ENCODE measurements at regions not wholly inside any gene's neighbourhood (a gene's known extent, or its start where the extent isn't known, plus 50 kb on each side); places are given as distances from the start of the nearest gene placed in this dataset.
A peak's percentile ranks its signal among the peaks of the same experiment; 100 is the strongest.
"Not testable (repeated sequence)": the region's sequence is repeated elsewhere in the genome, so short reads cannot be mapped to it uniquely, and the experiment has no call there.

- DNase-seq (ENCODE audit: low spot score) = no peak
- H3K4me3 ChIP-seq = no peak overlapping the region
- H3K36me3 ChIP-seq = no peaks in the 10 kb centered on the region
- peaks cover 0 to 26% of the 10 kb centered on the region in 2 donors for H3K4me1 ChIP-seq
- H3K27me3 ChIP-seq = no peaks in the 10 kb centered on the region
- TF ChIP-seq CTCF (IDR thresholded peaks at IDR 0.05) = no peak
- peak overlapping the region; percentile 4 to 5 for H3K27ac ChIP-seq
- H3K9me3 ChIP-seq = no peaks in the 10 kb centered on the region
These were observed 219.6 kb upstream of the RBBP8 start for GRCh38 chr18:22713511-22713910.

GRCh38 chr18:22717536-22717935, 215.6 kb upstream of the RBBP8 start:
- H3K4me3 ChIP-seq; H3K36me3 ChIP-seq; H3K27ac ChIP-seq; H3K9me3 ChIP-seq; DNase-seq (ENCODE audit: low spot score); H3K27me3 ChIP-seq: not testable (repeated sequence)
- H3K4me1 ChIP-seq = peaks cover 0 to 13% of the 10 kb centered on the region in 2 donors

- H3K4me3 ChIP-seq = no peak overlapping the region
- DNase-seq (ENCODE audit: low spot score) = no peak
- H3K27ac ChIP-seq = no peak overlapping the region
- no peaks in the 10 kb centered on the region for H3K36me3 ChIP-seq
- no peak for TF ChIP-seq CTCF (IDR thresholded peaks at IDR 0.05)
- H3K9me3 ChIP-seq = no peaks in the 10 kb centered on the region
- no peaks in the 10 kb centered on the region for H3K4me1 ChIP-seq
- no peaks in the 10 kb centered on the region for H3K27me3 ChIP-seq
These were observed 209.9 kb upstream of the RBBP8 start for GRCh38 chr18:22723221-22723620.

- Histone ChIP-seq H3K27me3 (no peaks in the 10 kb centered on the region), H3K27ac (no peak overlapping the region), H3K9me3 (no peaks in the 10 kb centered on the region), H3K36me3 (no peaks in the 10 kb centered on the region), H3K4me1 (no peaks in the 10 kb centered on the region), H3K4me3 (no peak overlapping the region)
- TF ChIP-seq CTCF (IDR thresholded peaks at IDR 0.05) = no peak
- DNase-seq (ENCODE audit: low spot score) = no peak
These were observed 209.4 kb upstream of the RBBP8 start for GRCh38 chr18:22723773-22724172.

GRCh38 chr18:22726469-22726868, 206.7 kb upstream of the RBBP8 start:
- no peak overlapping the region for H3K4me3 ChIP-seq

GRCh38 chr18:22728016-22728415, 205.1 kb upstream of the RBBP8 start:
- no peak for TF ChIP-seq CTCF (IDR thresholded peaks at IDR 0.05)

More at GRCh38 chr18:22726469-22726868, 206.7 kb upstream of the RBBP8 start:
- no peaks in the 10 kb centered on the region for H3K9me3 ChIP-seq
- no peak for TF ChIP-seq CTCF (IDR thresholded peaks at IDR 0.05)
- no peak overlapping the region for H3K27ac ChIP-seq
- no peaks in the 10 kb centered on the region for H3K36me3 ChIP-seq
- no peaks in the 10 kb centered on the region for H3K4me1 ChIP-seq
- DNase-seq (ENCODE audit: low spot score) = no peak
- H3K27me3 ChIP-seq = no peaks in the 10 kb centered on the region

More at GRCh38 chr18:22728016-22728415, 205.1 kb upstream of the RBBP8 start:
- H3K27ac ChIP-seq = no peak overlapping the region
- no peaks in the 10 kb centered on the region for H3K9me3 ChIP-seq
- H3K27me3 ChIP-seq = no peaks in the 10 kb centered on the region
- H3K4me1 ChIP-seq = no peaks in the 10 kb centered on the region
- H3K4me3 ChIP-seq = no peak overlapping the region
- DNase-seq (ENCODE audit: low spot score) = no peak
- H3K36me3 ChIP-seq = no peaks in the 10 kb centered on the region
